ENCODE measurements at regions not wholly inside any gene's neighbourhood (a gene's known extent, or its start where the extent isn't known, plus 50 kb on each side); places are given as distances from the start of the nearest gene placed in this dataset.

DNA sequence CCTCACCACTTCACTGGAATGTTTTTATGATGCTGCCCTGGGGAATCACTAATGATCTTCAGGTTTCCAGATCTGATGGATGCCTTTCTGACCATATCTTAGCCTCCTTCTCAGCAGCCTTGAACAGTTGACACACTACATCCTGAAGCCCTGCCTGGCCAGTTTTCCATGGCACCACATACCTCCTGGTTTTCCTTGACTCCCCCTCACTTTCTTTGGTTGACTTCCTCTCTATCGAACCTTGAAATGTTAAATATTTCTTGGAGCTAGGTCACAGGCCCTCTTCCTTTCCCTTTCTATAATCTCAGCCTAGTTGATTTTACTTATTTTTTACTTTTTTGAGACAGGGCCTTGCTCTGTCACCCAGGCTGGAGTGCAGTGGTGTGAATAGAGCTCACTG lies 108.8 kb upstream of the CDK1 start (continued):
- TF ChIP-seq KAT8 (IDR thresholded peaks at IDR 0.05; ENCODE audit: low read depth) (no peak), NFRKB (IDR thresholded peaks at IDR 0.05; ENCODE audit: low read depth) (no peak), POLR2AphosphoS2 (IDR thresholded peaks at IDR 0.05; ENCODE audit: low read length) (no peak)

DNA sequence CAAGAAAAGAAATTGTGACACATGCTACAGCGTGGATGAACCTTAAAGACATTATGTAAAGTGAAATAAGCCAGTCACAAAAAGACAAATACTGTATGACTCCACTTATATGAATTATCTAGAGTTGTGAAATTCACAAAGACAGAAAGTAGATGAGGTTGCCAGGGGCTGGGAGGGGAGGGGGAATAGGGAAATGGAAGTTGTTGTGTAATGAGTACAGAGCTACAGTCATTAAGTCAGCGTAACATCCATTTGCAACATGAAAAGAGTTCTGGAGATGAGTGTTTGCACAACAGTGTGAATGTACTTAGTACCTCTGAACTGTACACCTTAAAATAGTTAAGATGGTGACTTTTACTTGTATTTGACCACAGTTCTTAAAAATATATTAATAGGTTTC lies 112.1 kb upstream of the CDK1 start:
- BruUV-seq (replicated peaks), result no TSS peak
- peaks cover 0 to 14% of the 10 kb centered on the region in 2 experiments; a peak in 2 of 5 replicates for H3K4me1 ChIP-seq (replicated peaks in 1 of 2; ENCODE audit: control insufficient read depth in 2 of 2, insufficient read depth in 2 of 2, low read length in 2 of 2)
- no peaks in the 10 kb centered on the region for H3K9me1 ChIP-seq (ENCODE audit: control insufficient read depth, insufficient read depth, low read length)
- no peak overlapping the region for H2AFZ ChIP-seq (ENCODE audit: low read depth, low read length)
- H3K4me2 ChIP-seq (ENCODE audit: insufficient read depth, low read length), result no peak overlapping the region
- no peaks in the 10 kb centered on the region for H3K79me2 ChIP-seq (ENCODE audit: control insufficient read depth, insufficient read depth, low read length)
- in situ Hi-C loops (cut with MboI) (loop anchor here (25.0 kb wide), 1 partner anchor 829 kb away; no protein-coding TSS in a partner anchor), intact Hi-C loops (cut with micrococcal nuclease) (no loop called here)
- H4K20me1 ChIP-seq (replicated peaks; ENCODE audit: control insufficient read depth, insufficient read depth, low read length), result no peaks in the 10 kb centered on the region
- H3K27ac ChIP-seq (ENCODE audit: extremely low read depth, low read depth, low read length), result no peak overlapping the region
- DNase-seq (ENCODE audit: extremely low read depth in 1 of 4, low spot score in 3 of 4) (no peak), ATAC-seq (no peak), FAIRE-seq (no peak)
- ChIA-PET POLR2A (no interaction called here), CTCF (ENCODE audit: low intra/inter-chr PET ratio) (no interaction called here)
- H3K9ac ChIP-seq (ENCODE audit: insufficient read depth in 1 of 2, low read depth in 2 of 2, low read length in 2 of 2), result no peak overlapping the region
- no peaks in the 10 kb centered on the region for H3K9me3 ChIP-seq (replicated peaks; ENCODE audit: control insufficient read depth, insufficient read depth, low read depth, low read length)
- no peaks in the 10 kb centered on the region for H3K36me3 ChIP-seq (ENCODE audit: control insufficient read depth, insufficient read depth, low read length)
- no peak for TF ChIP-seq CBFA2T3 (IDR thresholded peaks at IDR 0.05)
- peak; percentile 62 for TF ChIP-seq CEBPB (tag; IDR thresholded peaks at IDR 0.05)
- TF ChIP-seq CEBPG (CRISPR knock-in tag; IDR thresholded peaks at IDR 0.05), result no peak
- TF ChIP-seq CEBPG (tag; conservative IDR thresholded peaks at IDR 0.05 in 1 of 2, IDR thresholded peaks at IDR 0.05 in 1 of 2), result 0 out of 4 replicates have a peak, but pooled peaks of 1 of the 2 experiments have one; percentile 20
- no peak overlapping the region for H3K4me3 ChIP-seq
- WGBS (ENCODE audit: insufficient coverage, low coverage, missing lambda C conversion rate), result 12% methylated on average over 2 of the region's 2 CpGs
- no peaks in the 10 kb centered on the region for H3K27me3 ChIP-seq (ENCODE audit: control insufficient read depth in 2 of 2, insufficient read depth in 2 of 2, low read length in 2 of 2)
